ENCODE measurements at regions not wholly inside any gene's neighbourhood (a gene's known extent, or its start where the extent isn't known, plus 50 kb on each side); places are given as distances from the start of the nearest gene placed in this dataset.

GRCh38 chr10:10844251-10844650, 173.4 kb upstream of the CELF2 start:
- TF ChIP-seq EZH2phosphoT487 (conservative IDR thresholded peaks at IDR 0.05; ENCODE audit: low read length): no peak
- TF ChIP-seq, protein P1, sequence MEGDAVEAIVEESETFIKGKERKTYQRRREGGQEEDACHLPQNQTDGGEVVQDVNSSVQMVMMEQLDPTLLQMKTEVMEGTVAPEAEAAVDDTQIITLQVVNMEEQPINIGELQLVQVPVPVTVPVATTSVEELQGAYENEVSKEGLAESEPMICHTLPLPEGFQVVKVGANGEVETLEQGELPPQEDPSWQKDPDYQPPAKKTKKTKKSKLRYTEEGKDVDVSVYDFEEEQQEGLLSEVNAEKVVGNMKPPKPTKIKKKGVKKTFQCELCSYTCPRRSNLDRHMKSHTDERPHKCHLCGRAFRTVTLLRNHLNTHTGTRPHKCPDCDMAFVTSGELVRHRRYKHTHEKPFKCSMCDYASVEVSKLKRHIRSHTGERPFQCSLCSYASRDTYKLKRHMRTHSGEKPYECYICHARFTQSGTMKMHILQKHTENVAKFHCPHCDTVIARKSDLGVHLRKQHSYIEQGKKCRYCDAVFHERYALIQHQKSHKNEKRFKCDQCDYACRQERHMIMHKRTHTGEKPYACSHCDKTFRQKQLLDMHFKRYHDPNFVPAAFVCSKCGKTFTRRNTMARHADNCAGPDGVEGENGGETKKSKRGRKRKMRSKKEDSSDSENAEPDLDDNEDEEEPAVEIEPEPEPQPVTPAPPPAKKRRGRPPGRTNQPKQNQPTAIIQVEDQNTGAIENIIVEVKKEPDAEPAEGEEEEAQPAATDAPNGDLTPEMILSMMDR (IDR thresholded peaks at IDR 0.05; ENCODE audit: insufficient read depth, low read length, poor library complexity, severe bottlenecking): no peak
- Histone ChIP-seq H3F3A (ENCODE audit: insufficient read depth) (no peaks in the 10 kb centered on the region), H3K27me3 (ENCODE audit: low read length) (no peaks in the 10 kb centered on the region; the same call in 1 of the 2 replicates), H3K36me3 (ENCODE audit: low read length) (no peaks in the 10 kb centered on the region), H3K4me3 (ENCODE audit: insufficient read depth, low read length, poor library complexity, severe bottlenecking) (no peak overlapping the region), H3K4me2 (ENCODE audit: low read depth, low read length, poor library complexity, severe bottlenecking) (no peak overlapping the region), H2AFZ (ENCODE audit: low read depth, low read length, severe bottlenecking) (no peak overlapping the region), H3K9me3 (ENCODE audit: insufficient read depth, low read length) (no peaks in the 10 kb centered on the region), H3K79me2 (ENCODE audit: insufficient read depth, low read length) (no peaks in the 10 kb centered on the region), H4K20me1 (ENCODE audit: low read depth, low read length) (no peaks in the 10 kb centered on the region), H3K27ac (ENCODE audit: low read depth, low read length) (no peak overlapping the region), H3K9me2 (replicated peaks; ENCODE audit: insufficient read depth, low read length) (no peaks in the 10 kb centered on the region), H3K9ac (ENCODE audit: low read length) (no peak overlapping the region)

GRCh38 chr10:10845185-10845584, 172.5 kb upstream of the CELF2 start:
- Histone ChIP-seq H3K9me3 (ENCODE audit: insufficient read depth, low read length) (no peaks in the 10 kb centered on the region), H3K9ac (ENCODE audit: low read length) (no peak overlapping the region), H3K9me2 (replicated peaks; ENCODE audit: insufficient read depth, low read length) (no peaks in the 10 kb centered on the region), H3K4me3 (ENCODE audit: insufficient read depth, low read length, poor library complexity, severe bottlenecking) (no peak overlapping the region), H3F3A (ENCODE audit: insufficient read depth) (no peaks in the 10 kb centered on the region), H3K4me2 (ENCODE audit: low read depth, low read length, poor library complexity, severe bottlenecking) (no peak overlapping the region), H2AFZ (ENCODE audit: low read depth, low read length, severe bottlenecking) (no peak overlapping the region), H3K27ac (ENCODE audit: low read depth, low read length) (no peak overlapping the region), H3K79me2 (ENCODE audit: insufficient read depth, low read length) (no peaks in the 10 kb centered on the region), H3K27me3 (ENCODE audit: low read length) (no peaks in the 10 kb centered on the region; the same call in 1 of the 2 replicates), H3K36me3 (ENCODE audit: low read length) (no peaks in the 10 kb centered on the region), H4K20me1 (ENCODE audit: low read depth, low read length) (no peaks in the 10 kb centered on the region)
- TF ChIP-seq EZH2phosphoT487 (conservative IDR thresholded peaks at IDR 0.05; ENCODE audit: low read length): no peak
- TF ChIP-seq, protein P1 (IDR thresholded peaks at IDR 0.05; ENCODE audit: insufficient read depth, low read length, poor library complexity, severe bottlenecking): no peak

DNA sequence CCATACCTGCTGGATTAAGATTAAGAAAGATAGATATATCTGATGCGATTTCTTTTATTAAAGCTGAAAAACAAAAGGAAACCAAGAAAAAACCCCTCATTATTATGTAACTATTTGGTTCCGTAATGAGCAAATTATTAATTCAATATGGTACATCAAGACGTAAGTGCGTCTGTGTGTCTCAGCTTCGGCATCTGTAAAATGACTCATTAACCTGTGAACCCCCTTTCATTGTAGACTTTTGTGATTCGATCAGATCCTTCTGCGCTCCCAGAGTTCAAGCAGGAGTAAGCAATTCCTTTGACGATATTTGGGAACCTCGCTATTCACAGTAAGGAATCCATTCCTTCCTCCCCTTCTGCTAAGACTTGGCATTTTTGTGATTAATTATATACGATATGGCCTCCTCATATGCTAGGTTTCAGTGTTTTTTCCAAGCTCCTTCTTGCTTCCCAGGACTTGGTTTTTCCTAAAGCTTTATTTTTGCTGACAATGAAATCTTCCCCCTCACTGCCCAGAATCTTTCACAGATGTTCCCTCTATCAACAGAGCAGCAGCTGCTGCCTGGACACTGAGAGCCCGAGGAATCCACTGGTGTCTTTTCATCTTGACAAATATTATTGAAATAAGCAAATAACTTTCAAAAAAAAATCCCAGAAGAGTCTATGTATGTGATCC, 171.7 kb upstream of the CELF2 start:
- Histone ChIP-seq H3K27ac (ENCODE audit: low read depth, low read length) (no peak overlapping the region), H3K79me2 (ENCODE audit: insufficient read depth, low read length) (no peaks in the 10 kb centered on the region), H2AFZ (ENCODE audit: low read depth, low read length, severe bottlenecking) (no peak overlapping the region), H3K4me2 (ENCODE audit: low read depth, low read length, poor library complexity, severe bottlenecking) (no peak overlapping the region), H3K27me3 (ENCODE audit: low read length) (no peaks in the 10 kb centered on the region; the same call in 1 of the 2 replicates), H3F3A (ENCODE audit: insufficient read depth) (no peaks in the 10 kb centered on the region), H3K9ac (ENCODE audit: low read length) (no peak overlapping the region), H3K36me3 (ENCODE audit: low read length) (no peaks in the 10 kb centered on the region), H3K9me2 (replicated peaks; ENCODE audit: insufficient read depth, low read length) (no peaks in the 10 kb centered on the region), H3K4me3 (ENCODE audit: insufficient read depth, low read length, poor library complexity, severe bottlenecking) (no peak overlapping the region), H3K9me3 (ENCODE audit: insufficient read depth, low read length) (no peaks in the 10 kb centered on the region), H4K20me1 (ENCODE audit: low read depth, low read length) (no peaks in the 10 kb centered on the region)
- TF ChIP-seq EZH2phosphoT487 (conservative IDR thresholded peaks at IDR 0.05; ENCODE audit: low read length): no peak
- TF ChIP-seq, protein P1 (IDR thresholded peaks at IDR 0.05; ENCODE audit: insufficient read depth, low read length, poor library complexity, severe bottlenecking): no peak
